K562 (cell line): ENCODE measurements at regions not wholly inside any gene's neighbourhood (a gene's known extent, or its start where the extent isn't known, plus 50 kb on each side); places are given as distances from the start of the nearest gene placed in this dataset.

Experiments
- ARID1B ChIP-seq: fragments of 450-650 bp; IDR thresholded peaks from 2 replicates; pipeline ENCODE4 v1.6.1; 2016; ENCODE audit warnings: antibody characterized with exemption, mild to moderate bottlenecking, inconsistent platforms
- ARNT ChIP-seq, 2 experiments: fragments of 450-650 bp; IDR thresholded peaks; 2 replicates each; pipeline ENCODE4 v1.6.1; 2016; ENCODE audit warnings: mild to moderate bottlenecking in 1 of 2
- FUS ChIP-seq: fragments of 200-400 bp; formaldehyde crosslinking; optimal IDR thresholded peaks from 2 replicates; pipeline ENCODE3; 2017; ENCODE audit warnings: low read depth, low read length
- JUN ChIP-seq, 2 experiments: sonication (generic) in 1 of 2; formaldehyde crosslinking in 1 of 2; IDR thresholded peaks; 2 replicates each; pipeline versions ENCODE4 v1.6.1 to v1.8.0; 2012 to 2022; ENCODE audit warnings: borderline replicate concordance in 2 of 2, mild to moderate bottlenecking in 2 of 2, improper control_type of control experiment in 1 of 2, low read depth in 1 of 2, low read length in 1 of 2, missing genetic modification reagents in 1 of 2
- KLF6 ChIP-seq: fragments of 250-450 bp; sonication (Bioruptor Pico); IDR thresholded peaks from 2 replicates; pipeline ENCODE4 v1.4.0; 2020; ENCODE audit warnings: mild to moderate bottlenecking, moderate library complexity, borderline replicate concordance
- RFX5 ChIP-seq: IDR thresholded peaks from 2 replicates; pipeline ENCODE4 v1.6.1; 2011; ENCODE audit warnings: low read depth, mild to moderate bottlenecking, improper control_type of control experiment, low read length
- TAF1 ChIP-seq: IDR thresholded peaks from 2 replicates; pipeline ENCODE4 v1.6.1; 2011; ENCODE audit warnings: mild to moderate bottlenecking, low read length, moderate library complexity; ENCODE audit not compliant: insufficient read depth, control insufficient read depth, severe bottlenecking; ENCODE audit errors: extremely low read depth
- ZKSCAN3 ChIP-seq: fragments of 250-450 bp; sonication (Bioruptor Pico); IDR thresholded peaks from 2 replicates; pipeline ENCODE4 v1.4.0; 2020
- TF ChIP-seq, protein P1 (sequence below): sonication (generic); formaldehyde crosslinking; IDR thresholded peaks from 2 replicates; pipeline ENCODE4 v1.8.1; 2023; ENCODE audit warnings: mild to moderate bottlenecking, missing genetic modification reagents

- TF ChIP-seq ARID1B (no peak), ZKSCAN3 (CRISPR knock-in tag) (no peak), JUN (IDR thresholded peaks at IDR 0.05; ENCODE audit: borderline replicate concordance, low read depth, low read length) (no peak), JUN (CRISPR knock-in tag; IDR thresholded peaks at IDR 0.05; ENCODE audit: borderline replicate concordance) (no peak), RFX5 (no peak), KLF6 (CRISPR knock-in tag) (no peak), ARNT (IDR thresholded peaks at IDR 0.05) (no peak), TAF1 (no peak), FUS (no peak)
- TF ChIP-seq, protein P1, sequence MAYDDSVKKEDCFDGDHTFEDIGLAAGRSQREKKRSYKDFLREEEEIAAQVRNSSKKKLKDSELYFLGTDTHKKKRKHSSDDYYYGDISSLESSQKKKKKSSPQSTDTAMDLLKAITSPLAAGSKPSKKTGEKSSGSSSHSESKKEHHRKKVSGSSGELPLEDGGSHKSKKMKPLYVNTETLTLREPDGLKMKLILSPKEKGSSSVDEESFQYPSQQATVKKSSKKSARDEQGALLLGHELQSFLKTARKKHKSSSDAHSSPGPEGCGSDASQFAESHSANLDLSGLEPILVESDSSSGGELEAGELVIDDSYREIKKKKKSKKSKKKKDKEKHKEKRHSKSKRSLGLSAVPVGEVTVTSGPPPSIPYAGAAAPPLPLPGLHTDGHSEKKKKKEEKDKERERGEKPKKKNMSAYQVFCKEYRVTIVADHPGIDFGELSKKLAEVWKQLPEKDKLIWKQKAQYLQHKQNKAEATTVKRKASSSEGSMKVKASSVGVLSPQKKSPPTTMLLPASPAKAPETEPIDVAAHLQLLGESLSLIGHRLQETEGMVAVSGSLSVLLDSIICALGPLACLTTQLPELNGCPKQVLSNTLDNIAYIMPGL (CRISPR knock-in tag) = no peak
These were observed 424.2 kb upstream of the SLC35B3 start for GRCh38 chr6:8859501-8859900.
